NCI-H128 (cell line): ENCODE measurements at regions not wholly inside any gene's neighbourhood (a gene's known extent, or its start where the extent isn't known, plus 50 kb on each side); places are given as distances from the start of the nearest gene placed in this dataset.

Source experiments
- DNase-seq: peaks from one replicate; lab custom pipeline; 2025; ENCODE audit not compliant: unreplicated experiment; lab: John Stamatoyannopoulos, UW

- DNase-seq: no peak
Observed at GRCh38 chr18:75926811-75927210, 499.3 kb upstream of the SMIM21 start.

- no peak for DNase-seq
Observed at GRCh38 chr18:75923169-75923568, 495.7 kb upstream of the SMIM21 start.

DNA sequence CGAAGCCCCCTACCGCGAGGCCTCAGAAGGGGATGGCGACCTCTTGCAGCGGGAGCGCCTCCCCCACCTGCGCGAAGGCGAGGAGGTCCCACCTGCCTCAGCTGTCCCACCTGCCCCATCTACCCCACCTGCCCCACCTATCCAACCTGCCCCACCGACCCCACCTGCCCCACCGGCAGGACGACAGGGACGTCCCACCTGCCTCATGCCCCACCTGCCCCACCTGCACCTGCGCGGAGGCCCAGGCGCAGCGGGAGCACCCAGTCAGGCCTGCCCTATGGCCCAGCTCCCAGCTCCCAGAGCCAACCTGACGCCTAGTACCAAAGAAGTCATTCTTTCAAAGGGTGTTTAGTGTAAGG lies 489.1 kb upstream of the SMIM21 start:
- DNase-seq: no peak

GRCh38 chr18:75915941-75916623 lies 488.6 kb upstream of the SMIM21 start:
- peak; percentile 66 for DNase-seq

GRCh38 chr18:75912829-75913228 lies 485.3 kb upstream of the SMIM21 start:
- no peak for DNase-seq

GRCh38 chr18:75904416-75904815 lies 476.9 kb upstream of the SMIM21 start:
- DNase-seq: no peak

- DNase-seq: no peak
Observed at GRCh38 chr18:75898651-75899050, 471.1 kb upstream of the SMIM21 start.

DNA sequence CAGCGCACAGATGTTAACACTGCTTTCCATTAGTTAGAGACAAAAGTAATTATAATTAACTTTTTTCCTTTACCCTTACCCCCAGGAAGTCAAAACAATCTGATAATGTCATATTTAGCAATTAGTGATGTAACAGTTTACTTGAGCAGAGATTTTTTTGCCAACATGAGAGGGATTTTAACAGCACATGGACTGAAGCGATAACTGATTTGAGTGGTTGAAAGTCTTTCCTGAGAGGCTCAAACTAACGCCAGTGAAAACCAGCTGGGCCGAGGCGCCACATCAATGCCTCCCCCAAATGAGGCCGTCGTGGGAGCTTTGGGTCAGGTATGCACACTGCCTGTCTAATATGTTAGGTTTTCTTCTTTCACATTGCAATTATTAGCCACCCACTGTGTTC lies 469.9 kb upstream of the SMIM21 start:
- no peak for DNase-seq

DNA sequence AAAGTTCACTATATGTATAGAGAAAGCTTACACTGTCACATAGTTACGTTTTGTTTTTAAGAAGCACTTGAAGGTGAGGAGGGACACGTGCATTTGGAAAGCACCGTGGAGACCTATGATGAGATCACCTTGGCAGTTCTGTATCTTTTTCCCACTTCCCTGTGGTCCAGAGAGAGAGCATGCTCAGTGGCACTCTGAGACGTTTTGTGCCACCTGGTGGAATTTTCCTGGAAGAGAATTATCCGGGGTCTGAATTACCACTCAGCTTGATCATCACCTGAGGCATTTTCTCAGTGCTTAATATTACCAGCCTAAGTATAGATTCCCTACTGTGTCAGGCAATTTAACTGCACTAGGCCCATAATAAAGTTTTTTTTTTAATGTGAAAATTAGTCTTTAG lies 469.4 kb upstream of the SMIM21 start:
- DNase-seq: peak; percentile 26

DNA sequence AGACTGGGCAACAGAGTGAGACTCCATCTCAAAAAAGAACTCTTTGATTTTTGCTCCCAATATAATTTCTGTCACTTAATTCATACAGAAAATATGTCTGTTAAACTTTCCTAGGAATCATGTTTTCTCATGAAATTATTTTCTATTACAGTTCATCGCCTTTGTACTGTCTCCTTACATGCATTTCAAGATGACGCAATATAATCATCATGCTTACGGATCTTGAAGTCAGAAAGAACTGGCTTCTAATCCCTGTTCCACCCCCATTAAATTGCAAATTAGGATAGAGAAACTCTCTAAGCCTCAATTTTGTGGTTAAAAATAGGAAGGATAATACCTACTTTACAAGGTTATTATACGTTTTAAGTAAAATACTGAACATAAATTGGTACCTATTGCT lies 467.6 kb upstream of the SMIM21 start:
- DNase-seq: no peak

DNA sequence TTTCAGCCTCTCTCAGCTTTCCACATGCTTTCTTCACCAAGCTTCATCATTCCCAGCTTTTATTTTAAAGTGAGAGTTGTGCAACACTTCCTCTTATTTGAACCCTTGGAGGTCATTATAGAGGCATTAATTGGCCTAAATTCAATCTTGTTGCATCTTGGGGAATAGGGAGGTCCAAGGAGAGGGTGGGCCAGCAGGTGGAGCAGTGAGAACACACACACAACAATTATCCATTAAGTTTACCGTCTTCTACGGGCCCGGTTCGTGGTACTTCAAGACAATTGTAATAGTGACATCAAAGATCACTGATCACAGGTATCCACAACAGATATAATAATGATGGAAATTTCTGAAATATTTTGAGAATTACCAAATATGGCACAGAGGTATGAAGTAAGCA lies 457.2 kb upstream of the SMIM21 start:
- DNase-seq: no peak

DNA sequence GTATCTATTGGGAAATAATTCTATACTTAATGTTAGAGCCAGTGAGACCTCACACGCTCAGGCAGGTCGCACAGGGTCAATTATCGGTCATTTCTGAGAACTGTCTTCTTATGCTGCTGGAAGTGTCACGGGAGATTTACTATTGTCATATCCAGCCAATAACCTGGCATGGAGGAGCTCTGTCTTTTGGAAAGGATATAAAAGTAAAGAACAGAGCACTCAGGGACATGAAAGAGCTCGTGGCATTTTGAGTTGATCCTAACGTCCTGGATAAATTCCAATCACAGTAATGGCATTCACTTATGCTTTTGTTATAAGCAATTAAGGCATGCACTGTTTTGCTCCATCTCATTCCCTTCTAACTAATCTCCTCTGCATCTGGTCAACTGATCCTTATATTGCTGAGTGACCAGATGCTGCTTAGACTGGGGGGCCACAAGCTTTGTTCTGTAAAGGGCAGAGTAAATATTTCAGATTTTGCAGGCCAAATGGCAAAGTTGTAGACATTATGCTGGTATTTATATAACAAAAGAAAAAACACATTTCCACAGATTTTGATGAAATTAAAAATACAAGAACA lies 453.5 kb upstream of the SMIM21 start:
- no peak for DNase-seq

GRCh38 chr18:75880266-75880665 lies 452.8 kb upstream of the SMIM21 start:
- no peak for DNase-seq

DNA sequence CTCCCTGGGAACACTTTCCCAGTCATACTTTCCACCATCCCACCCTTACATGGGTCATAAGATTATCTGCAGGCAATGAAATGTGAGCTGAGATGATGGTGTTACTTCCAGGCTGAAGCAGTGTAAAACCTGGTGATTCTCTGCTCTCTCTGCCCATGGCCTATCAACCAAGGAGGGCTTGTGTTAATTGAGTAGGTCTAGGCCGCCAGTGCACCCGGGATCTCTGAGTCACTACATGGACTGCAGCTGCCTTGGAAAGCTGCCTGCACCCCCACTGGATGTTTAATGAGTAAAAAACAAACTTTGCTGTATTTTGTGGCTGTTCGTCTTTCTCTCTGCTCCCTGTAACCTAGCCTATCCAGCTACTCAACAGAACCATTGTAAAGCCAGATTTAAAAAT lies 451.7 kb upstream of the SMIM21 start:
- no peak for DNase-seq

DNA sequence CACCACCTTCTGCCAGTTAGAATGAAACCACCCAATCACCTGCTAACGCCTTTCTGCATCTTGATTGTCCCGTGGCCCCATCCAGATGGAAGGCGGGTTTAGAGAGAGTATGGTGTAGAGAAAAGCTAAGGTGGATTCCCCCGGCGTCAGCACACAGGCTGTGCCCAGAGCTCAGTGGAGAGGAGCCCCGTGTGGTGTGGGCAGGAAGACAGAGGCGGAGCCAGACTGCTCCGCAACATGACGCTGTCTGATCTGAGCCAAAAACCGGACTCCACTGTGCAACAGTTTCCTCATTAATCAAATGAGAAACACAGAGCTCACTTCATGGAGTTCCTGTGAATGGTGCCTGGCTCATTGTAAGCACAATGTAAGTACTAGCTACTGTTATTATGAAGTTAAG lies 448.1 kb upstream of the SMIM21 start:
- no peak for DNase-seq

DNA sequence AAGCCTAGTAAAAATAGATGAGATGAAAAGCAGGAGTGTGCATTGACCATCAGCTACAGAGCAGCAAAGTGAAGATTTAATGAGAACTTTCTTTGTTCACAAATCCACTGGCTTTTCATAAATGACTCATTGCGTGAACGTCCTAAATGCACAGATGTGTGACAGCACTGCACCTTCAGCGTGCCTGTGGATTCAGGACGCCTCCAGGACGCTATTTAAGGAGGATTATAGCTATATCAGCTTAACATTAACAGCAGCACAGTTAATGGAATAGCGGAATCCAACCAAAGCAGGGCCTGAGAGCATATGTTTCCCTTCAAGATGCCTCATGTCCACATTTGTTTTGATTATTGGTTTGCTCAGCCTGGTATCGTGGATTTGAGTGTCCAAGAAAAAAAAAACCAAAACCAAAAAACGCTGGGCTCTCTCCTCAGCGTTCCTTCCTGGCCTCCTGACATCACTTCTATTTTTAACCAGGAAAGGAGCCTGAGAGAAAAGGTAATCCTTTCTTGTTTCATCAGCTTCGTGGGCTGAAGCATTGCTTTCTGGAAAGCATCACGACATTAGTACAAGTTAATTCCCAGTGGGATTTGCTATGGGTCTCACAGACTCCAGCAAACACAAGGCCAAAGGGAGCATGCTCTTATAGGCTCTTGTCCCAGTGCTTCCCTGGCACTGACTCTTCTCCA lies 447.0 kb upstream of the SMIM21 start:
- DNase-seq: no peak

DNA sequence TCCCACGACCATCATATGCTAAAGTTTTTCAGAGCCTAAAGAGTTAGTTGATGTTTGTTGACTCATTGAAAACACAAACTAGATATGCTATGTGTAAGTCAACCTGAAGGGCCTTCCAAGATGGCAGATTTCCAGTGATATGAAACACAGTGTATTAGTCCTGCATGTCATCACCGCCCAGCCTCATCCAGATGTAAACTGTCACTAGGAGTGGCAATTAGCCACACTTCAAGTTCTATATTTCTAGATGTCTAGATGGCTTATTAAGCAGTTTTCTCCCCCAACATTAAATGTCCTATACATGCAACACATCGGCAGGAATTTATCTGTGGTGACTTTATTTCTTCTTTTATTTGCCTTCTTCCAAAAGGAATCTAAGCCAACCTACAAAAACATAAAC lies 444.1 kb upstream of the SMIM21 start:
- no peak for DNase-seq

- DNase-seq: no peak
Observed at GRCh38 chr18:75869162-75869561, 441.7 kb upstream of the SMIM21 start.

DNA sequence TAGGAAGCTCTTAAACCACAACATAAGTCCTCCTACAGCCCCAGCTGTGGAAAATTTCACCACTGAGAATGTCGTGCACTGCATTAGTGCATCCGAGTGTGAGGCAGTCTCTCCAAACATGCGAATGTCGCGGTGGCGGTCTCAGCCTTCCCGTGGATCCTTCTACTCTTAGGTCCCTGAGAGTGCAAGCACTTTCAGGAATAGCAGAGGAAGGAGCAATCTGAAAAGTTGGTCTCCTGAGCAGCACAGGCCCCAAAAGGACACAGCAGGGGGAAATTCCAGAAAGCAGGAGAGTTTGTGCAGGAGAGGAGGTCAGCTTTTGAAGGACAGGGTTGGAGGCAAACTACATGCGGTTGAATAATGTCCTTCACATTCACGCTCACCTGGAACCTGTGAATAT lies 440.5 kb upstream of the SMIM21 start:
- DNase-seq: no peak

DNA sequence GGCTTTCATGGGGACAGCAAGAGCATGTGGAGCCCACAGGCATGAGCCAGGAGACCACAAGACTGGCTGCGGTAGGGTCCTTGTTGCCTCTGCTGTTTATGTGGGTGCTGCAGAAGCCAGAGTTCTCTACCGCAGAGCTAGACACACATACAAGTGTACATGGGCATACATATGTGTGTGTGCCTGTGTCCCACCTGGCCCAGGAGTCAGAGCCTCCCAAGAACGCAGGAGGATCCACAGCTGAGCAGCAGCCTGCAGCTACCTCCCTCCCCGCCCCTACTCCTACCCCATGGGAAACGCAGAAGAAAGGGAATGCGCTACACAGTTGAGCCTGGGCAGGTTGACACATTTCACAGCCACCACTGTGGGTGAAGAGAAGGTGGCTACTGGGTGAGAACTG lies 438.1 kb upstream of the SMIM21 start:
- DNase-seq: no peak

GRCh38 chr18:75864816-75865215 lies 437.3 kb upstream of the SMIM21 start:
- DNase-seq: no peak

GRCh38 chr18:75863696-75864095 lies 436.2 kb upstream of the SMIM21 start:
- no peak for DNase-seq

DNA sequence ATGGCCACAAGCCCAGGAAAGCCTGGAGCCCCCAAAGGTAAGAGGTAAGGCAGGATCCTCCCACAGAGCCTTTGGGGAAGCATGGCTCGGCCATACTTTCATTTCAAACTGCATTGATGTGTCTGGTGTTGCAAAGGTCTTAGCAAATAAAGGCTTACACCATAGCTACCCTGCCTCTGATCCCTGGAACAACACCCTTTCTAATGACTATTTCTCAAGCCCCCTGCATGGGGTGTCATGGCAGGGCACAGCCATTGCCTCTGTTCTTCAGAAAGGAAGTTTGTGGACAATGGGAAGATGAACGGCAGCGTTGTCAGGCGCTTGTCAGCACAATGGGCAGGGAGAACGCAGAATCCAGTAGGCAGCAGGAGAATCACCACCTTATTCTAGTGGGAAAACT lies 435.0 kb upstream of the SMIM21 start:
- no peak for DNase-seq
